ENCODE measurements at regions not wholly inside any gene's neighbourhood (a gene's known extent, or its start where the extent isn't known, plus 50 kb on each side); places are given as distances from the start of the nearest gene placed in this dataset.
"Not testable (repeated sequence)": the region's sequence is repeated elsewhere in the genome, so short reads cannot be mapped to it uniquely, and the experiment has no call there.

- DNase-seq (ENCODE audit: low read depth in 2 of 2): no peak
Observed at GRCh38 chr11:45385423-45385822, 99.3 kb upstream of the SYT13 start.

- no peak for DNase-seq (ENCODE audit: low read depth in 2 of 2)
Observed at GRCh38 chr11:45384711-45385241, 98.6 kb upstream of the SYT13 start.

- DNase-seq (ENCODE audit: low read depth in 2 of 2): no peak
Observed at GRCh38 chr11:45384016-45384415, 97.9 kb upstream of the SYT13 start.

- peak; percentile 37 to 44 for DNase-seq (ENCODE audit: low read depth in 2 of 2)
Observed at GRCh38 chr11:45383224-45383623, 97.1 kb upstream of the SYT13 start.

- no peak for DNase-seq (ENCODE audit: low read depth in 2 of 2)
Observed at GRCh38 chr11:45382133-45382878, 96.2 kb upstream of the SYT13 start.

GRCh38 chr11:45379162-45379863 is 93.2 kb upstream of the SYT13 start:
- DNase-seq (ENCODE audit: low read depth in 2 of 2): no peak

GRCh38 chr11:45378516-45378915 is 92.4 kb upstream of the SYT13 start:
- no peak for DNase-seq (ENCODE audit: low read depth in 2 of 2)

GRCh38 chr11:45374653-45375059 is 88.5 kb upstream of the SYT13 start:
- DNase-seq (ENCODE audit: low read depth in 2 of 2): no peak

GRCh38 chr11:45374130-45374529 is 88.0 kb upstream of the SYT13 start:
- DNase-seq (ENCODE audit: low read depth in 2 of 2): no peak

- no peak for DNase-seq (ENCODE audit: low read depth in 2 of 2)
Observed at GRCh38 chr11:45373506-45374035, 87.4 kb upstream of the SYT13 start.

- DNase-seq (ENCODE audit: low read depth in 2 of 2): not testable (repeated sequence)
Observed at GRCh38 chr11:45372414-45372813, 86.3 kb upstream of the SYT13 start.

GRCh38 chr11:45371251-45372115 is 85.3 kb upstream of the SYT13 start:
- peak in 1 of 2 experiments; percentile 24 for DNase-seq (ENCODE audit: low read depth in 2 of 2)

GRCh38 chr11:45369313-45369712 is 83.2 kb upstream of the SYT13 start:
- no peak for DNase-seq (ENCODE audit: low read depth in 2 of 2)

- DNase-seq (ENCODE audit: low read depth in 2 of 2): no peak
Observed at GRCh38 chr11:45368697-45369096, 82.6 kb upstream of the SYT13 start.

- no peak for DNase-seq (ENCODE audit: low read depth in 2 of 2)
Observed at GRCh38 chr11:45366619-45367190, 80.6 kb upstream of the SYT13 start.

- DNase-seq (ENCODE audit: low read depth in 2 of 2): no peak
Observed at GRCh38 chr11:45365961-45366618, 79.9 kb upstream of the SYT13 start.

GRCh38 chr11:45362636-45363035 is 76.5 kb upstream of the SYT13 start:
- no peak for DNase-seq (ENCODE audit: low read depth in 2 of 2)

- DNase-seq (ENCODE audit: low read depth in 2 of 2): no peak
Observed at GRCh38 chr11:45361551-45361950, 75.4 kb upstream of the SYT13 start.

- no peak for DNase-seq (ENCODE audit: low read depth in 2 of 2)
Observed at GRCh38 chr11:45355706-45356041, 69.5 kb upstream of the SYT13 start.

GRCh38 chr11:45354976-45355705 is 69.0 kb upstream of the SYT13 start:
- DNase-seq (ENCODE audit: low read depth in 2 of 2): peak; percentile 45 to 53

Measured in fibroblast of skin of left quadriceps (primary cell).